ENCODE measurements at regions not wholly inside any gene's neighbourhood (a gene's known extent, or its start where the extent isn't known, plus 50 kb on each side); places are given as distances from the start of the nearest gene placed in this dataset.
"Not testable (repeated sequence)": the region's sequence is repeated elsewhere in the genome, so short reads cannot be mapped to it uniquely, and the experiment has no call there.

- peak; percentile 75 for FAIRE-seq
- not testable (repeated sequence) for DNase-seq (ENCODE audit: low spot score)
These were observed 95.3 kb upstream of the POTED start for GRCh38 chr21:13514308-13514707.

GRCh38 chr21:13515980-13516379, 93.6 kb upstream of the POTED start:
- DNase-seq (ENCODE audit: low spot score) = not testable (repeated sequence)
- peak; percentile 84 for FAIRE-seq

DNA sequence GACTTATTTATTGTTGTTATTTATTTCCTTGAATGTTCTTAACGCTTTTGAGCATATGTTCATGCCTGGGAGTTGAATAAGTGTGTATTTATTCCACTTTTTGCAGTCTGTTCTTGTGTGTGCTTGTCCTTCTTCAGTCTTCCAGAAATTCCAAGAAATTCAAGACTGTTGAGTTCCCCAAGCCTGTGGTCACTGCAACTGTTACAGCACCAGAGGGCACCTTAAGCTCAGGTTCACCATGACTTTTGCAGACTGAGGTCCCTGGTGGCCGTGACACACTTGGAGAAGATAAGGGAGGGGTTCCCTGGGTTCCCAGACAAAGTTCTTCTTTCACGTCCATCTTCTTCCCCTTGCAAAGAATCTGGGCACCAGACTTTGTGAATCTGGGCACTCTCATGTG, 89.6 kb upstream of the POTED start:
- DNase-seq (ENCODE audit: low spot score); FAIRE-seq: not testable (repeated sequence)

GRCh38 chr21:13525015-13525414, 84.6 kb upstream of the POTED start:
- not testable (repeated sequence) for DNase-seq (ENCODE audit: low spot score); FAIRE-seq

DNA sequence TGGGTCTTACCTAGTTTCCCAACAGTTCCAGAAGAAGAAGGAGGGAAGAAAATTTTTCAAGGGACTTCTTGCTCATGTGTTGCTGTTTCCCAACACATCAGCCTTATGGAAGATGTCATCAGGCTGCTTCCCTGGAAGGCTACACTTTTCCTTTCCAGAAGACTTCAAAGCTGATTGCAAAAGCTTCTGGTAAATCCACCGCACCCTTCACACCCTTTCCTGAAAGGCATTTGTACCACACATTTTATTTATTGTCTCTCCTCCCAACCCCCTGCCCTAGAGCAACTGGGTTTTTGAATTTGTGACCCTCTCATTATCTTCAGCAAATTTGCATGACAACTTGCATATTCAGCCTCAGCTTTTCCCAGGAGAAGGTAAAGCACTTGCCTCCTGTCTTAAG, 80.5 kb upstream of the POTED start:
- FAIRE-seq = not testable (repeated sequence)

GRCh38 chr21:13529674-13530073, 79.9 kb upstream of the POTED start:
- DNase-seq (ENCODE audit: low spot score) = not testable (repeated sequence)

More for the DNA sequence above, 80.5 kb upstream of the POTED start:
- DNase-seq (ENCODE audit: low spot score) = not testable (repeated sequence)

DNA sequence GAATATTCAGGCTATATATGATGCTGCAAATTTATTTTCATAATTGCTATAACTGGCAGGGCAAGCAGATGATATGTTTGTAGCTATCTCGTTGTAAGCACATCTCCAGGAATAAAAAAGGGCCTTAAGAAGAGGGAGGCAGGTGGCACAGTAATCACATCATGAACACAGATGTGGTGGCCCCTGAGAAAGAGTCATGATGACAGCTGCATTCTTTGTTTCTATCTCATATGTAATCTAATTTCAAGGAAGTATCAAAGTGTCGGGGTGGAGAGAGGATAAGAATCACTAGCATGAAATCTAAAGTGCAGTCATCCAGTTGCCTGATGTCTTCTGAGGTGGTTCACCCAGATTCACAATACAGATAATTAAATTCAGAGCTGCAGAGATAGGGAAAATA, 78.9 kb upstream of the POTED start:
- DNase-seq (ENCODE audit: low spot score); FAIRE-seq: not testable (repeated sequence)

More at GRCh38 chr21:13529674-13530073, 79.9 kb upstream of the POTED start:
- not testable (repeated sequence) for FAIRE-seq

GRCh38 chr21:13543482-13543881, 66.1 kb upstream of the POTED start:
- DNase-seq (ENCODE audit: low spot score) = not testable (repeated sequence)
- FAIRE-seq = peak; percentile 63

DNA sequence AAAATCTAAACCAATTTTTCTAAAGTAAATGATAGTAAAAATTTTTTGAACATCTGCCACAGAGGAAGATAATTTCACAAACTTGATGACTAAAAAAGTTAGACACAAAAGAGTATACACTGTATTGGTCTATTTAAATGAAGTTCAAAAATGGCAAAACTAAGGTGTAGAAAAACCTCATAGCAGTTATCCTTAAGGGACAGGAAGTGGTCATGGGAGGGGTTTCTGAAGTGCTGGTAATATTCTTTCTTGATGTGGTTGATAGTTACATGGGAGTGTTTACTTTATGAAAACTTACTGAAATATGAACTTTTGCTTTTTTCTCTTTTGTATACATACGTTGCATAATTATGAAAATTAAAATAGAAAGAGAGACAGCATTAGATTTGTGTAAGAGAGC, 64.1 kb upstream of the POTED start:
- not testable (repeated sequence) for FAIRE-seq; DNase-seq (ENCODE audit: low spot score)

All from urothelium cell line (cell line).